ENCODE measurements at regions not wholly inside any gene's neighbourhood (a gene's known extent, or its start where the extent isn't known, plus 50 kb on each side); places are given as distances from the start of the nearest gene placed in this dataset.

DNA sequence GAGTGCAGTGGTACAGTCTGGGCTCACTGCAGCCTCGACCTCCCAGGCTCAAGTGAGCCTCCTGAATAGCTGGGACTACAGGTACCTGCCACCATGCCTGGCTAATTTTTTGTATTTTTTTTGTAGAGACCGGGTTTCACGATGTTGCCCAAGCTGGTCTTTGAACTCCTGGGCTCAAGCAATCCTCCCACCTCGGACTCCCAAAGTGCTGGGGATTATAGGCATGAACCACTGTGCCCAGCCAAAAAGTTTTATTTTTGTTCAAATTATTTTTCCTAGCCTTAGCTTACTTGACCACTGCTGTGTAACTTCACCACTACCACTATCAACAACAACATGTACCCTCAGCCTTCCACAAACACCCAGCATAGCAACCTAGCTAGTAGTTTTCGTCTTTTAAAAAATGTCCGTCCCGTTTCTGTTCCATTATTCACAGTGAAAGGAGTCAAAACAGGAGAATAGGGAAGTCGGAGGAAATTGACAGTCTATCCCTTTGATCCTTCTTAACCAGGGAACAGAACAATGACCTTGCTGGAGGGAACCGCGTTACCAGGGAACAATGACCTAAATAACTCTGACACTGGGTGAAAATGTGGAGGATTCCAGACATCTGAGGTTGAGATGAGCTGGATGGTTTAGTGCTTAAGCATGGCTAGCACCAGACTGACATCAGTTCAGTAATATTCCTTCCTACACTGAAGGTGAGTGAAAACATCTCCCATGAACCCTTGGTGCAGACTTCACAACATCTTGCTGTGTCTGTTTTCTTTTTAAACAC lies 69.2 kb upstream of the ARL4C start (continued):
- TF ChIP-seq SAP30 (IDR thresholded peaks at IDR 0.05; ENCODE audit: insufficient read depth, insufficient replicate concordance, low read length) (no peak), KDM5A (IDR thresholded peaks at IDR 0.05; ENCODE audit: low read length) (no peak), HDAC2 (IDR thresholded peaks at IDR 0.05; ENCODE audit: borderline replicate concordance in 1 of 2, low read depth in 2 of 2, low read length in 2 of 2) (no peak), NANOG (IDR thresholded peaks at IDR 0.05; ENCODE audit: insufficient read depth, low read depth, low read length, poor library complexity, severe bottlenecking) (no peak), GTF2F1 (IDR thresholded peaks at IDR 0.05; ENCODE audit: borderline replicate concordance, low read depth, low read length) (no peak), RAD21 (IDR thresholded peaks at IDR 0.05 in 1 of 2, conservative IDR thresholded peaks at IDR 0.05 in 1 of 2; ENCODE audit: low read depth in 2 of 2, low read length in 2 of 2) (no peak), FOSL1 (IDR thresholded peaks at IDR 0.05; ENCODE audit: insufficient read depth, low read depth, low read length) (no peak)
